GM21515 (cell line): ENCODE measurements at regions not wholly inside any gene's neighbourhood (a gene's known extent, or its start where the extent isn't known, plus 50 kb on each side); places are given as distances from the start of the nearest gene placed in this dataset.

Source experiments
- ATAC-seq: cut with Tn5 transposase; IDR thresholded peaks from one replicate; pipeline ENCODE4 v1.9.1; 2021; ENCODE audit not compliant: unreplicated experiment

DNA sequence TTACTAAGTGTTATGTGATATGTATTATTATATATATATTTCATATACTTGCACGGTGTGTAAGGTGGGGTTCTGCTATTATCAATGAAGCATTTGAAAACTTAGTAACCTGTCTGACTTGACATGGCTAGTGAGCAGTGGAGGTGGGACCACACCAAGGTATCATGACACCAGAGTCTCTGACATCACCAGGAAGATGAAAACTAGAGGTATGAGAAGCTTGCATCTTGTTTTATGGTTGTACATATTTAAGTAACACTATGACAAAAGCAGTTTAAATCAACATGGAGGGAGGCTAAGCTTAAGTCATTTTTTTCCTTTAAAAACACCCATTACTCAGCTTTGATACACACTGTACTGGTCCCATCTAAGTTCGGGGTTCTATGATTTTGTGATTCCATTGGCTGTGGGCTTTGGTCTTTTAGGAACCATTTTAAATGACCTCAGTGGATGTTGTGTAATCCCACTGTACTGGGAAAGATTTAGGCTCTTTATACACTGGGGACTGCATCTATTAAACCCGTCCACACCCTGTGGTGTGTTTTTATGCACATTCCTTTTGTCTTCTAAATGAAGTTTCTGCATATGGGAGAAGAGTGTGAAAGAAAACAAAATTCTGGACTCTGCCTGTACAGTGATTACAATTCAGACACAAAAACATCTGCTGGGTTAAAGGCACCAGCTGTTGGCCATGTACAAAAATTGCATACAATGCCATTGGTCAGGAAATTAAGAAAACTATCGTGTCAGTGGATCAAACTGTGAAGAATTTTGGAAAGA lies 570.6 kb downstream of the SPRY1 start:
- ATAC-seq: no peak

DNA sequence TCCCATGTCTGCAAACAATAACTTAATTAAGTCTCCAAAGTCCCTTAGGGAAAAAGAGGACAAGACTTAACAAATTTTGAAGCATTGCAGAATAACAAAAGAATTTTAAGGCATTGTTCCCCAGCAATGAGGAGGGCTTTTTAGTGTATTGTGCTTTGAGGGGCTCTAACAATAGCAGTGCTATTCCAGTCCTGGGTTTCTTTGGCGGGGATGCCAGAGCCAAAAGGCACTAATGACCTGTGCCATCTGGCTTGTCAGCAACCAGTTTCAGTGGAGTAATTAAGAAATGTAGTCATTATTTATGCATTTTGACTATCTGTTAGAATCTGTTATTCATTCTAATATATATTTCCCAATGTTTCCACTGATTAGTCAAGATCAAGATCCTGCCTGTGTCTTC lies 575.4 kb downstream of the SPRY1 start:
- ATAC-seq: no peak

DNA sequence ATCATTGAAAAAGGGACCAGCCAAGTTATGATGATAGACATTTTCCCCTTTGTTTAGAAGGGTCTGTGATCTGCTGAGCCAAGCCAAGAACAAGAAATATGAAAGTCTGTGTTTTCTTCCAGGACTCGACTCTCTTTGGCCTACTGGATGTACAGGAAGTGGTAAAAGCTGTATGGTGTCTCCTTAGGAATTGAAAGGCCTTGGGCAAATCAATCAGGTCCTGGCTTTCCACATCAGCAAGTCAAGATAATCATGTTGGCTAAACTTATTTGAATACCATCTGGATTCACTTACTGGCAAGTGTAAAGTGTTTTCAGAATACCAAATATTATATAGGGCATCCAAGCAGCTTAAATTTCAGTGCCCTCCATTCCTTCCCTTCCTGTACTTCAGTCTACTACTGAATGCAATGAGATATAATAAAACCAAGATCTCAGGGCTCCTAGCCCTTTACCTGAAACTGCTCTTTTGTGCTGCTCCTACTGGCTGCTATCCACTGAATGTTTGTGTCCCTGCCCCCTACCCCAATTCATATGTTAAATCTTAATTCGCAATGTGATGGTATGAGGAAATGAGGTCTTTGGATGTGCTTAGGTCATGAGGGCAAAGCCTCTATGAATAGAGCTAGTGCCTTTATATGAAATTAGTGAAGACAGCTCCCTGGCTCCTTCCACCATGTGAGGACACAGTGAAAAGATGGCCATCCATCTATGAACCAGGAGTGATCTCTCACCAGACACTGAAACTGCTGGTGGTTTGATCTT lies 578.0 kb downstream of the SPRY1 start:
- ATAC-seq: no peak

DNA sequence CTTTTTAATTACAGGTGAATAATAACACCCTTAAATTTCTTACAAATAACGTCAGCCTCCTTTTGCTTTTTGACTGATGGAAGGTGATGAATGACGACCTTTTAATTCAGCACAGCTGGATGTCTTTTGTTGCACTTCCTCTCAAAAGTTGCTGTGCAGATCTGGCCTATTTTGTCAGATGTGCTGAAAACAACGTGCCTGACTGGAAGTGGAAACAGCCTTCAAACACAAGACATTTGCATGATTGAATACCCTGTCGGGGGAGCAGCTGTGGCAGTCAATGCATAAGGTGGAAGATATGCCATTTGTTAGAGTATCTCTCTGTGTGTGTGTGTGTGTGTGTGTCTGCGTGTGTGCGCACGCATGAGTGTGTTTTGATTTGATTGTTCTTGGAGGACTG lies 579.7 kb downstream of the SPRY1 start:
- no peak for ATAC-seq

DNA sequence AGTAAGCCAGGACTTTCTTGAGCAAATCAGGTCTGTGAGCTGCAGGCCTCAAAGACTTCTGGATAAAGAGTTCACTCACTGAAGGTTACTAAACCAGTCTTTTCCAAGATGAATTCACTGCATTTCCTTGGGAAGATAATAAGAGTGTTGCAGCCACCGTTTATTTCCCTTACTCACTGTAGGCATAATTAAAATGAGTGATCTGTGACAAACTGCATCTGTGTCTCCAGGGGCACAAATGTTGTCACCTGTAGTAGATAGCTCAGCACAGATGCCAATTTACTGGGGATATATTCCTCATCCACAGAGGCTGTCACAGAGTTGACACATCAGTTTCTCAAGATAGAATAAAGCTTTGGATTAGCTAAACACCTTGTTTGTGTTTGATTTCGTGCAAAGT lies 580.2 kb downstream of the SPRY1 start:
- ATAC-seq: no peak

DNA sequence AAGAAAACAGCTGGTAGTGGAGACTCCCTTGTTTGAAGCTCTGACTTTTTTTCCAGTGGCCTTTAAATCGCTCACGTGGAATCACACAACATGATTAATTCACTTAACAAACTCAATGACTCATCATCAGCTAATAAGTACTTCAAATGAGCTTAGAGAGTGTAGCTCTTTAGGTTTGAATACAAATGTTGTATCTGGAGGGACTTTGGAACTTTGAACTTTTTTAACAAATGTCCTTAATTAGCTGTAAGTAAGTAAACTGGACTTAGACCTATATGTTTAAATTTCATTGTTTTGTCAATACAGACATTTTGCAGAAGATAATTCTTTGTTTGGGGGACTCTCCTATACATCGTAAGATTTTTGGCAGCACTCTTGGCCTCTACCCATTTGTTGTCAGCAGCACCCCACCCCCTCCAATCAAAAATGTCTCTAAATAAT lies 581.1 kb downstream of the SPRY1 start:
- no peak for ATAC-seq

DNA sequence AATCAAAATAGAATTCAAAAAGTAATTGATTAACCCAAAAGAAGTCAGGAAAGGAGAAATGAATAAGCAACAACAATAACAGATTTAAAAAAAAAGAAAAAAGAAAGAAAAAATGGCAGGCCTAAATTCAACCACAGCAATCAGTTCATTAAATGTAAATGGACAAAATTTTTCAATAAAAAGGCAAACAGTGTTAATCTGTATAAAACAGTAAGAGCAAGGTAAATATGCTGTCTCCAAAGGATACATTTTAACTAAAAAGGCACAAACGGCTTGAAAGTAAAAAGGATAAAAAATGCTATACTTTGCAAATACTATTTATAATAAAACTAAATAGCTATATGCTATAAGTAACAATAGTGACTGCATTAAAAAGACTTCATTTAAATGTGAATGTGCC lies 582.0 kb downstream of the SPRY1 start:
- no peak for ATAC-seq

DNA sequence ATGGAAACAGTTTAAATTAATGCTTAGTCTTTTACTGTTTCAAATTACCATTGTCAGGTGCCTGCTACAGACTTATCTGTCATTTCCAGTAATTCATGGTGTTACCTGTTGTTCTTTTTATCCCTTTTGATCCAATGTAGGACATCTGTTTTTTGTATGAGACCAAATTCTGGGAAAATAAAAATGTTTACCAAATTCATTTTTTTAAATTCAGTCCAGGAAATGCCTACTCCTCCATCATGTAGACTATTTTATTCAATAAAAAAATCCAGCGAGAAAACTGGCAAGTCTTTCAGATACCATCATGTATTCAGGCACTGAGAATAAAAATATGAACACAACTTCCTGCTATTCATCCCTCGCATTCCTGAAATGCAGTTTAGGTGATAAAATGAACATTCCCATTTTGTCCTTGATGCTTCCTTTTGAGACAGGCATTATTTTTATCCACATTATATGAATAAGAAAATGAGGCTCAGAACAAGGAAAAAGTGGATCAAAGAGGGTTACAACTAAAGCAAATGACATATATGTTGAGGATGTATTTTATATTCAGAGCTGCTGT lies 584.2 kb downstream of the SPRY1 start:
- no peak for ATAC-seq

DNA sequence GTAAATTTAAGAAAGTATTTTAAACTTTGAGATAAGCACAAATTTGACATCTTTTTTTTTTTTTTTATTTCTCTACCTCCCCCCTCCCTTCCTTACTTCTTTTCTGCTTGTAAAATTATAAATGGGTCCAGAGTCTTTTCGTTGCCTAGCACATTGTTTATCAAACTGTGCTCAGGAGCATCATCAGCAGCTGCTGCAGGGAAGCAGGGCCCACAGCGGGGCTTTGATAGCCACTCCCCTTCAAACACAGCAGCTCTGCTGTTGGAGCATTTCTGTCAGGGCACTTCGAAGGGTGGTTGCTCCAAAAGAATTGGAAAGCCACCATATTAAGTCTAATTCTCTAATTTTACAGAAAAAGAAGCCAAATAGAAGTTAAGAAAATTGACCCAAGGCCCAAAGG lies 588.3 kb downstream of the SPRY1 start:
- no peak for ATAC-seq

DNA sequence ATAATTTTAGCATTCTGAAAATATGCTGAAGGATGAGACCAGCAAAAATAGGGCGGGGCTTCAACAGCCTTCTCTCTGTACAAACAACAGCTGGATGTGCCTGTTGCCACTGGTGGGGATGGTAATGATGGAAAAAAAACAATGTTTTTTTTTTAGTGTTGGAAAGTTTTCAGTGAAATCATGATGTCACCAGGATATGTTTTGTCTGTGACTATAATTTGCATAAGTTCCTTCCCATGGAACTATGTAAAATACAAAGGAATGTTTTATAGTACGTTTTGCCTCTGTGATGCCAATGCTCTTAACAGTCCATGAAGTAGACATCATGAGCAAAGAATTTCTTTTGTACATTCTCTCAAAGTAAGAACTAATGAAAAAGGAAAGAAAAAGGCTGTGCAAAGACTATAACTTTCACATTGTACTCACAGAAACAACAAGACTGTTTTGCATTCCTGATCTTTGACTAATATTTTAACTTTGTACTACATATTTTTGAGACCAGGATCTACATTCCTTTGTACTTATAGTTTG lies 589.7 kb downstream of the SPRY1 start:
- no peak for ATAC-seq

DNA sequence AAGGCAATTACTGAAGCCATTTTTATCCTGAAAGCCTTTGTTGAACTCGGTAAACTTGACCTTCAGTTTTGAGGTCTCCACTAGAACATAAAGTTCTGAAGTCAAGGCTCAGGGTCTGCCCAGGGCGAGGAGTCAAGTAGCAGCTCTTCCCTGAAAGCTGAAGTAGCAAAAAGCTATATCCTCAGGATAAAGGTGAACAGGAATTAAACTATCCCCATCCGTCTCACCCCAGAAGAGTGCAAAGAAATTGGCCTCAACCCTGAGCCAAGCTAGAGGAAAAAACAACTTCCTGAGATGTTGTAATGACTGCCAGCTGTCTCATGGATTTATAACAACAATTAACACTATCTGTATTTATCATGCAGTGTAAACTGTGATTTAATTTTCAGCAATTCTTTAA lies 590.8 kb downstream of the SPRY1 start:
- ATAC-seq: no peak

DNA sequence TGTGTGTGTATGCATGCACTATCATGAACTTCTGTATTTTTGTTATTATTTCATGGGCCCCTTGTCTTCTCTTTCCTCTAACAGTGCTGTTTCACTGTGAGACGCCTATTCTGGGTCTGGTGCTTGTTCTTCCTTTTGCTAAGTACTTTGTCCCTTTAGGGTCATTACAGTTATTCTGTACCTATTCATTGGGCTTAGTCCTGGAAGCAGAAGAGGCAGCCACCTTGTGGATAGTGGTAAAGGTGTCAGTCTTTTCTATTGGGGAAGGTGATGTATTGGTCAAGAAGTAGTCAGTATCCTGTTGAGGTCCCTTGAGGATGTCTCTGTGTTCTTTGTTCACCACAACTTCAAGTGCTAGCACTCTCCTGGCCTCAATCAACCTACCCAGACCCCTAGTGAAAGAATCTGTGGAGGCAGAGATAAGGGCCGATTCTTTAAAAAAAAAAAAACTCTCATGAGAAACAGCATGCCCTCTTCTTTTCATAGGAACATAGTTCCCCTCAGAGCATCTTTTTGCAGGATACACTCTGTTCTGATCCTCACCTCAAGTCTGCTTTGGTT lies 593.8 kb downstream of the SPRY1 start:
- ATAC-seq: no peak

DNA sequence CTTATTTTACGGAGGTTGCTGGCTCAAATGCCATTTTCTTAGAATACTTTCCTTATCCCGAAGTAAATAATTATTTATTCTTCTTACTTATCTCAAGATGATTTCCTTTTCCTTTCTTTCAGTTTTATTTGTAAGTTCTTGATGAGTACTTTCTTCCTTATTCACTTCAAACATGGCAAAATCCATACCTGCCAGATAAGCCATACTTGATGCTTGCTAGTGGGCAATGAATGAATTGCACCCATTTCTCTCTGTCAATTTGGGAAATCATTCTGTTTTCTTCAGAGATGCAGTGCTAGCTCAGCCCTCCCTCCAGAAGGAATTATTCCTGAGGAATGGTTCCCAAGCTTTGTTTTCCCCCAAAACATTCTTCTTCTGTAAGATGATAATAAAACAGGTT lies 598.3 kb downstream of the SPRY1 start:
- no peak for ATAC-seq

DNA sequence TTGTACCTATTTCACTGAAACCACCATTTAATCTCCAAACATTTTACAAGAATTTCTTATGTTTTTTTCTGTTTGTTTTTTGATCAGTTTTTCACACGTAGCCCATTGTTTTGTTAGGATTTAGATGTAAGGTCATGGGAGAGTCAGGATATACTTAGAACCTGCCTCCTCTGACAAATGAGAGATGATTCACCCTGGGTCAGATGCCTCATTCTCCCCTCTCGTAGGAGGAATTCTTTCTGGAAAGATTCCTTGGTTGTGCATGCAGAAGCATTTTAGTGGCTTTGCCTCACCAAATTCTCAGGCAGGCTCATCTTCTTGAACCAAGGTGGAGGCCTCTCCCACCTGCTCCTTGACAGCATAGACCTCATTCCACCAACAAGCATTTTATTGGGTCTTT lies 599.3 kb downstream of the SPRY1 start:
- ATAC-seq: no peak

DNA sequence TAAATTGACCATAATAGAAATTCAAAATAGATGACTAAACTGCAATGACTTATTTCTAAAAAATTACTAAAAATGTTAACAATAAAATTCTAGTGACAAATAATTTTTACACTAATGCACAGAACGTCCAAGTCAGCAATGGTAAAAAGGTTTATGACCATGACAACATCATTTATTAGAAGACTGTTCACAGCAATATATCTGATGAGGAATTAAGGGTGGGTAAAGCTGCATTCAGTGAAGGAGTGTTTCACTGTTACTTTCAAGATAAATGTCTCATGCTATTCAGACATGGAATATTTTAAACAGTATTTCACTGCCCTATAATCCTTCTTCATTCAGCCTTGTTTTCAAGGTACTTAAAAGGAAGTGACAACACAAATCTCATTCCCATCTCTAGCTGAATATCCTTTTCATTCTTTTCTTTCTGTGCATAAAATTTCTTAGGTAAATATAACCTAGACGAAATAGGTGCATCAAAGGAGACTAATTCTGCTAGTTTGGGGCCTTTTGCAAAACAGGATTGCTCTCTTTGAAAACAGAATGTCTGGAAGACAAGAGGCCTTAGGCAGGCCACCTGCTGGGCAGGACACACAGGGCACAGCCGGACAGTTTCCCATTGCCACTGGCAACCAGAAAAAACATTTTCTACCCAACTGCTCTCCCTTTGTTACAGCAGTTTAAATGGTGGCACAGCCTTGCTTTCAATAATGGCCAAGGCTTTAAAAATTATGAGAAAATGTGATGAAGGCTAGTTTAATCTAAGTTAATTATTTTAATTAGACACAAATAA lies 600.3 kb downstream of the SPRY1 start:
- ATAC-seq: no peak

DNA sequence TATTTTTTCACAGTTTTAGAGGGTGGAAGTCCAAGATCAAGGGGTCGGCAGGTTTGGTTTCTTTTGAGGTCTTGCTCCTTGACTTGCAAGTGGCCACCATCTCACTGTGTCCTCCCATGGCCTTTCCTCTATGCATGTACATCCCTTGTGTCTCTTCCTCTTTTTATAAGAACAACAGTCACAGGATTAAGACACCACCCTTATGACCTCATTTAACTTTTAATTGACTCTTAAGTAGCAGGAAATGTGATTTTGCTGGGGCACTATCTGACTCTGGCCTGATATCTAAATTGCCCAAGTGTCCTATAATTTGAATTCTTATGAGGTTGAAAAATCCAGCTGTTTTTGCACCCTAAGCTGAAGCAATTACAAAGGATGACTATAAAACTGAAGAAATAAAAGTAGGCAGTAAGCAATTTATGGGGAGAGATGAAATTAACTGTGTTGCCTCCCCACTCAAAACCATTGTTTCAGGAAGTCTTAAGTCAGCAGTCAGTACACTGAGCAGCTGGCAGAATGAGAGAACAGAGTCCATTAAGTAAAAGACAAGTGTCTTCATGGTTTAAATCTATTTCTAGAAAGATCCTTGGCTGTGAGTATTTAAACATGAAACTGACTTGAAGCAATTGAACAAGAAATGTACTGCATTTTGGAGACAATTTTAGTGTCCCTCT lies 601.3 kb downstream of the SPRY1 start:
- ATAC-seq: no peak

DNA sequence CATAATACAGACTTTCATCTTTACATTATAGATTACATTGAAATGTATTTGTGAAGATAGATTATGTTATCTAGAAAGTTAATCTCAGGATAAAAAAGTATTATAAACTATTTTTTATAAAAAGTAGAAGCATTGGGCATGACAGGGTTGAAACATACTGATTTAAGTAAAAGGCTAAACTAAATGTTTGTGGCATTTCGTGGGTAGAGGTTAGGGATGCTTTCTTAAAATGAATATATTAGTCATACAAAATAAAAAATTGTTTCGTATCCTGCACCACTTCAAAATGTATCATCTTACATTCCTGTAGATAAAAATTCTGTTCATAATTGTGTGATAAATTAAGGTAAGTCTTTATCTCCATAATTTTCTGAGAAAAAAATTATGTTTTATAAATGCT lies 603.6 kb downstream of the SPRY1 start:
- no peak for ATAC-seq

DNA sequence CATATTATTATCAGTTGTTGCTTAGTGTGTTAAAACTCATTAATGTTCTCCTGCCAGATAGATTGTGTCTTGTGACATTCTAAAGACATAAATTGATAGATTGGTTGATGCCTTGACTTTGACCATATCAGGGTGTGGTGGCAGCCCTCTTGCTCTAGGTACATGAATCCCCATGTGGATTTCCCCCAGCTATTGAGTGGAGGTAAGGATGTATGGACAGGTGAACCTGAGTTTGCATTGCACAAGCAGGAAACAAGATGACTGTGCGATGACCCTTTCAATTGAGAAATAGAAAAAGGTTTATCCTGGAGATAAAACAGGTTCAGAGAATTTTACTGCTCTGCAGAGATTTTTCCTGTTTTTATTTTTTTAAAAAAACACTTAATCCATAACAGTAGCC lies 619.2 kb downstream of the SPRY1 start:
- ATAC-seq: no peak

DNA sequence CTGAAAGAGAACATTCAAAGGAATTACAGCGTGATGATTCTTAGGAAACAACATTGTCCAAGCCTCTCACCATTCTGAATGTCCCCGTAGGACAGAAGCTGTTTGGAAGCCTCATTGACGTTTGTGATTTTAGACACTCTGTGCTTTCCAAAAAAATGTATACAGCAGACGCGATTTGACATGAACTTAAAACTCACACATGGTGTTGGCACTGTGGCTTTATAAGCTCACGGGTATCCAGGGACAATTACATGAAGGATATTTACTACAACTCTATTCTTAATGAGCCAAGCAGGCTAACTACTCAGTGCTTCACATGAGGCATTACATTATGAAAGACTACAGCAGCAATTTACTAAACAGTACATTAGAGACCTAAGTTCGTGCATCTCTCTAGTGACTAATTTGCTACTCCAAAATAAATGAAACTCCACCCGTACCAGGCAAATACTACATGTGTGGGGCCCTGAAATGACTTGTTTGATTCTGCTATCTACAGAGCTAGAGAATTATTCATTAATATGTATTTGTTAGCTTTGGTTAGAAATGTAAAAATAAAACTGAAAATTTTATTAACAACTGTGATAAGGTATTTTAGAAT lies 620.7 kb downstream of the SPRY1 start:
- no peak for ATAC-seq
